Muscle of arm (tissue), 1 donor: ENCODE measurements at regions not wholly inside any gene's neighbourhood (a gene's known extent, or its start where the extent isn't known, plus 50 kb on each side); places are given as distances from the start of the nearest gene placed in this dataset.
"Not testable (repeated sequence)": the region's sequence is repeated elsewhere in the genome, so short reads cannot be mapped to it uniquely, and the experiment has no call there.

Experiments used
- DNase-seq: peaks from one replicate; pipeline ENCODE4 v3.0.0-alpha.2; 2013

DNA sequence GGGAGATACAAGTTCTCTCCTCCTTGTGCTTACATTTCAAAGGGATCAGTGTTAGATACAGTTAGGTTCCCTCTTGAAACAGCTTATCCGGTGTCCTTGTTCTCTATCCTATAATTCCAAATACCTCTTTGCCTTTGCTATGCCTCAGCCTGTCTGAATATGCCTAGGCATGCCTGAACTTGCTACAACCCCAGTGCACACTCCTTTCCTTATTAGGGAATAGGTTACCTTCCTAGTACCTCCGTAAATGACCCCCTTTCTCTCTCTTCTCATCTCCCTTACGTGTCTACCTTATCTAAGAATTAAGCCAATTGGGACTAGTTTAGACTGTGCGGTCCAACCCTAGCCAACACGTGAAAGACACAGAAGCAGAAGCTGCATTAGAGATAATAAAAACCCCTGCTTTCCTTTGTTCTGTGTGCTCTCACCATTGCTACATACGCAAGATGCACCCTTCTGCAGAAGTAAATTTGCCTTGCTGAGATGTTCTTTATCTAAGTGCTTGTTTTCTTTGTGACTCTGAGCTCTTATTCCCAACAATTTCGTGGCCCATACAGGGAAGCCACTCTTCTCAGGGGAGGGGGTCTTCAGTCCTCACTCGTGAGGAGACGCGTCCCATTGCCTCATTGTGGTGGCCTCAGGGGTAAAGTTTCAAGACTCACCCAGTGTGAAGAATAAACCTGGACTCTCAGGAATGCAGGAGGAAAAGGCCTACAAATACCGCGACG lies 802.1 kb downstream of the PLA2G4A start:
- DNase-seq: no peak

DNA sequence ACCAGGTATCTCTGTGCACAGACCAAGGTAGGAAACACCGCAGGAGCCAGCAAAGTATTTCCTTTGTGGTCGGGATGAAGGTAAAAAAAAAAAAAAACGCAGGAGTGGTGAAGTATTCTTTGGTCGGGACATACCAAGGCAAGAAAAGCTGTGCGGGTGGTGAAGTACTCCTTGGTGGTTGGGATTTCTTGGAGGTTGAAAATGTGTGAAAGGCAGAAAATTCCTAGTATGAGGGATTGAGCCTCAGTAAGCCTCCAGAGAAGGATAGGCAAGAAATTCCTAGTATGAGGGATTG lies 802.6 kb downstream of the PLA2G4A start:
- no peak for DNase-seq

DNA sequence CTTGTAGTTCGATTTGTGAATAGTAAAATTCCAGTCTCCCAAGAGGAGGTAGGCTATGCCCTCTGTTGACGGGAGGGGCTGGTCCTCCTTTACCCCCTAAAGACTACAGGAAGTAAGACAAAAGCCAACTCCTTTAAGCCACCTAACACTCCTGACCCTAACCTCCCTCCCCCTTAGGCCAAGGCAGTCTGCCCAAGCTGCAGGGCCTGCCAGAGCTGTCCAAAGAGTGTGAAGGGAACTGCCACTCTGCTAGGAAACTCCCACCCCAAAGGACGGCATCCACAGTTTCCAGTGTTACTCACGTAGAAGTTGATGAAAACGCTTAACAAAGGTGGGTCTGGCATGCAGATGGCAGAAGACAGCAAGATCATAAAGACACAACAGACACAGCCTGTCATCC lies 803.2 kb downstream of the PLA2G4A start:
- no peak for DNase-seq

GRCh38 chr1:187634940-187635339 lies 806.2 kb downstream of the PLA2G4A start:
- no peak for DNase-seq

DNA sequence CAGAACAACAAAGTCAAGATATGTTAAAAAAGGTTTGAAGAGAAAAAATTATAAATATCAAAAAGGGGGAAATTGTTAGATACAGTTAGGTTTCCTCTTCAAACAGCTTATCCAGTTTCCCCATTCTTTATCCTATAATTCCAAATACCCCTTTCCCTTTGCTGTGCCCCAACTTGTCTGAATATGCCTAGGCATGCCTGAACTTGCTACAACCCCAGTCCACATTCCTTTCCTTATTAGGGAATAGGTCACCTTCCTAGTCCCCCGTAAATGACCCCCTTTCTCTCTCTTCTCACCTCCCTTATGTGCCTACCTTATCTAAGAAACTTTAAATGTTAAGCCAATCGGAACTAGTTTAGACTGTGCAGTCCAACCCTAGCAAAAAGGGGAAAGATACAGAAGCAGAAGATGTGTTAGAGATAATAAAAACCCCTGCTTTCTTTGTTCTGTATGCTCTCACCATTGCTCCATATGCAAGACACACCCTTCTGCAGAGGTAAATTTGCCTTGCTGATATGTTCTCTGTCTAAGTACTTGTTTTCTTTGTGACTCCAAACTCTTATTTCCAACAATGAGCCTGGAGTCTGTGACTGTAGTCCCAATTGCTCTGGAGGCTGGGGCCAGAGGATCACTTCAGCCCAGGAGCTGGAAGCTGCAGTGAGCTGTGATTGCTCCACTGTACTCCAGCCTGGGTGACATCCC lies 810.1 kb downstream of the PLA2G4A start:
- DNase-seq: no peak

GRCh38 chr1:187641015-187641414 lies 812.3 kb downstream of the PLA2G4A start:
- no peak for DNase-seq

GRCh38 chr1:187641463-187641862 lies 812.7 kb downstream of the PLA2G4A start:
- no peak for DNase-seq

GRCh38 chr1:187641907-187642306 lies 813.2 kb downstream of the PLA2G4A start:
- DNase-seq: no peak

- DNase-seq: no peak
These were observed 816.9 kb downstream of the PLA2G4A start for GRCh38 chr1:187645651-187646050.

DNA sequence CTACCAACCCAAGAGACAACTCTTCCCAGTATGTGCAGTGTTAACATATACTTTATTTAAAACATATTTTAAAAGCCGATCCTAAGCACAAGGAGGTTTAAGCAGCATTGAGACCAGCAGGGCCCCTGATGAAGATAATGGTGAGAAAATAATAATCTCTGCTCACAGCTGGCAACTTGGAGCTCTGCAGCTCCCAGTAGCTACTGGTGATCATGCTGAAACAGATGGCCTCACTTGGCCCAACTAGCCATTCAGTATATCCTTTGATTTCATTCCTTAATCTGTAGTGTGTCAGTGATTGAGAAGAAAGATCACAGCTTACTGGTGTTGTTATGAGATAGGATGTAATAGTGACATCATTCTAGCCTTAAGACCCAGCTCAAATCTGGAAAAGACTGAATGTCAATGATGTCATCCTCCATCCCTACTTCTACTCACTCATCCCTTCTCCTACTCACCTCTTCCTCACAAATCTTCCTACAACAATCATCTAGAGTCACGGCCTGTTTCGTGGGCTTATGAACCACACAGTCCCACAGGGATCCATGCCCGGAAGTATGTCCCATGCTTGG lies 817.9 kb downstream of the PLA2G4A start:
- no peak for DNase-seq

DNA sequence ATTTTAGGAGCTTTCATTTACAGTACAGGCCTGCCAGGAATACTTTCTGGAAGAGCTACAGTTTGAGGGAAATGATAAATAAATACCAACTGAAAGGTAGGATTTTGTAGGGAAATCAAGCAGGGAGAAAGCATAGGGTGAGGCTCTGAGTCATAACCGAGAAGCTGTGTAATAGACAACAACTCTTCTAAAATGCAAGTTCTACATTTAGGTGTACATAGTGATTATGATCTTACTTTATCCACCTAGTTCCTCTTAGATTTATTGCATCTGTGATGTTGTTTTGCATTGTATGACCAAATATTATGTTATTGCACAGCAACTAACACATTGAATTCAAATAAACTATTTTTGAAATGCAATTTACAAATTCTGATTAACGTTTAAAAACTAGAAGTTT lies 819.3 kb downstream of the PLA2G4A start:
- DNase-seq: no peak

DNA sequence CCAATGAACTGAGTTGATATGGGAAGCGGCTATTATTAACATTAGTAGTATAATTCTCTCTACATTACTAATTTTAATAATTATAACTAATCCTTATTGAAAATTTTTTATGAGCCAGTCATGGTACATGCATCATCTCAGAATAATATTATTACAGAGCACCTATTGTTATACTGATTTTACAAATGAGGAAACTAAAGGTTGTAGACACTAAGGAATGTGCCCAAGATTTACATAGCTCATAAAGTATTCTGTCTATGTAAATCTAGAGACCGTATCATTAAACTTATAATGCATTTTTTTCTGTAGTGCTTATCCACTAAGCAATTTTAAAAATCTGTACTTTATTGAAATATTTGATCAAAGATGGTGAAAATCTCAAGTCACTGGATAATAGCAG lies 825.9 kb downstream of the PLA2G4A start:
- no peak for DNase-seq

GRCh38 chr1:187655104-187655503 lies 826.4 kb downstream of the PLA2G4A start:
- DNase-seq: no peak

- DNase-seq: no peak
These were observed 836.7 kb downstream of the PLA2G4A start for GRCh38 chr1:187665483-187665882.

DNA sequence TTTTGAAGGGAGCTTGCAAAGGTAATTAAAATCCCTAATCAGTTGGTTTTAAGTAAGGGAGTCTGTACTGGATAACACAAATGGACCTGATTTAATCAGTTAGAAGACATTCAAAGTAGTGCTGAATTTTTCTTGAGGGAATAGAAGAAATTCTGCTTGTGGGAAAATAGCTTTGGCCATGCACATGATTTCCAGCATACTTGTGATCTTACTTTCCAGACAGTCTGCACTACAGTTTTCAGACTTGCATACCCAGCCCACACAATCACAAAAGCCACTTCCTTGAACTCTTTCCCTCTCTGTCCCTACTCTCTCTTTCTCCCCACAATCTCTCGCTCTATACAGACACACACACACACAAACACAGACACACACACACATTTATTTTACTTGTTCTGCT lies 852.1 kb downstream of the PLA2G4A start:
- no peak for DNase-seq

- DNase-seq: no peak
These were observed 853.4 kb downstream of the PLA2G4A start for GRCh38 chr1:187682112-187682511.

DNA sequence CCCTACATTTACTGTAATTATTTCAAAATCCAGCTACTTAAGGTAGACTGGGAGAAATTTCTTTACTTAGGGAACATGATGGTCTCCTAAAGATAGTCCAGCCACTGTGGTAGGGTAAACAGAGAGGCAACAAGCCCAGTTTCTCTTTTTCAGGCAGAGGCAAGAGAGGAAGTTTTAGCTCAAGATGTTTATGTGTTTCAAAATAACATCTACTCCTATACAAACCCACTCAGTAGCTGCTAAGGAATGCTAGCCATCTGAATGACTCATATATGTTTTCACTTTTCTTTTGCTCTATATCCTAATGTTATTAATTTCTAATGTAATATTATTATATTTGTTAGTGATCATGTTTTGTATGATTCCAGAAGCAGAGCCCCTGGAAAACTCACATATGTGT lies 856.6 kb downstream of the PLA2G4A start:
- no peak for DNase-seq

- DNase-seq: peak; percentile 42
These were observed 860.4 kb downstream of the PLA2G4A start for GRCh38 chr1:187689129-187689528.

DNA sequence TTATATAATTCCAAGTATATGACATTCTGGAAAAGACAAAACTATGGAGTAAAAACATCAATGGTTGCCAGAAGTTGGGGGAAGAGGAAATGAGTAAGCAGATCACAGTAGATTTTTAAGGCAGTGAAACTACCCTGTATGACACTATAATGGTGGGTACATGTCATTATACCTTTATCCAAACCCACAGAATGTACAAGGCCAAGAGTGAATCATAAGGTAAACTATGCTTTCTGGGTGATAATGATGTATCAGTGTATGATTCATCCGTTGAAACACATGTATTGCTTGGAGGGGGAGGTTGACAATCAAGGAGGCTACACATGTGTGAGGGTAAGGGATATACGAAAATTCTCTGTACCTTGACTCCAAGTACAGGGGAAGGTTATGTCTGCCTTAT lies 862.7 kb downstream of the PLA2G4A start:
- DNase-seq: no peak

DNA sequence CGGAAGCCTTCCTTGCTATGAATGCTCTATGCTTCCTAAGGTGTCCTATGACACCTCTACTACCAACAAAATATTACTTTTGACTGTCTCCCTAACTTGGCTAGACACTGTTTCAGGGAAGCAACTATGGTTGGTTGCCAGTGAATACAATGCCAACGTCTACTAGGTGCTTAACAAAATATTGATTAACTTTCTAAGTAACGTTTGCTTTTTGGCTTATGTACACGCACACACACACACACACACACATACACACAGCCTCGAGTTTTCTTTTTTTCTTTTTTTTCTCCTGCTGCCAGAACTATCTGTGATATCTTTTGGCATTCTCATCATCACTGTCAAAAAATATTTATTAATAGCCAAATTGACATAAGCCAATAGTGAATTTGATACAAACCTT lies 864.0 kb downstream of the PLA2G4A start:
- no peak for DNase-seq

DNA sequence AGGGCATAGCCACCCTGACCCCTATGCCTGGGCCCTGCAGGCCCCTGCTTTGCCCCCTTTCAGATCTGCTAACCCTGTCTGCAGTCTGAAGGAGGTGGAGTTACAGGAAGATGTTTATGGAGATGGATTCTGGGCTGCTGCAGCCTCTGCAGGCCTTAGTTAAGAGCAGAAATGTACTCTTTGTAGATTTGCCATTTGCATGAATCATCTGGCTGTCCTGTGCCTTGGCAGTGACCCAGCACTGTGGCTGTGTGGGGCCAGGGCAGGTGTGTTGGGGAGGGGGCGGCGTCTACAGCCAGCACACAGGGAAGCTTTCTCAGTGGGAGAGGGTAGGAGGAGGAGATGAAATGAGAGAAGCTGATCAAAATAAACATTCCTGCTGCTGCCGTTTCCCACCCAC lies 867.3 kb downstream of the PLA2G4A start:
- DNase-seq: no peak

GRCh38 chr1:187703138-187704130 lies 874.7 kb downstream of the PLA2G4A start:
- DNase-seq: not testable (repeated sequence)
